Omental fat pad (tissue), 3 donors: ENCODE measurements at regions not wholly inside any gene's neighbourhood (a gene's known extent, or its start where the extent isn't known, plus 50 kb on each side); places are given as distances from the start of the nearest gene placed in this dataset.

Experiments used
- ATAC-seq: fragments of 150-250 bp; one replicate; pipeline ENCODE4 v1.9.1; 2016; ENCODE audit warnings: mild to moderate bottlenecking, moderate library complexity; ENCODE audit not compliant: low FRiP score
- DNase-seq: peaks from one replicate; pipeline ENCODE4 v3.0.0-alpha.2; 2019; ENCODE audit warnings: low spot score
- TF ChIP-seq, protein P1 (sequence below), 3 donors: fragments of 450-650 bp; IDR thresholded peaks; one replicate each; pipeline ENCODE4 v1.5.1; 2016 to 2017; ENCODE audit warnings: antibody characterized with exemption in 3 of 3, mild to moderate bottlenecking in 3 of 3, moderate library complexity in 2 of 3

DNA sequence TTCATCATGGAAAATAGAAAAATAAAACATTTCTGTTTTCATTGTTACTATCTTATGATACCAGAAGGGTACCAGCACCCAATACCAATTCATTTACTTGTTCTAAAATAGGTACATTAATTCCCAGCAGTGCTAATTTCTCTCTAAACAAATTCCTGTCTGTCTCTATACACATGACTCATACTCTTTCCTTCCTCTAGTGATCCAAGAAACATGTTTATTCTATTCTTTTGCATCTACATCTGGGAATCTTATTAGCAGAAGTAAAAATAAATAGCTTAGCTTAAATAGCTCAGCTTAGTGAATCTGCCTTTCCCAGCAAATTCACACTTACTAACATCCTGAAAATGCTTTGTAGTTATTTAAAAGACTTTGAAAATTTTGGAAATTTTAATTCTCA lies 84.5 kb upstream of the MAPRE2 start:
- ATAC-seq (no peak), DNase-seq (no peak)
- TF ChIP-seq, protein P1, sequence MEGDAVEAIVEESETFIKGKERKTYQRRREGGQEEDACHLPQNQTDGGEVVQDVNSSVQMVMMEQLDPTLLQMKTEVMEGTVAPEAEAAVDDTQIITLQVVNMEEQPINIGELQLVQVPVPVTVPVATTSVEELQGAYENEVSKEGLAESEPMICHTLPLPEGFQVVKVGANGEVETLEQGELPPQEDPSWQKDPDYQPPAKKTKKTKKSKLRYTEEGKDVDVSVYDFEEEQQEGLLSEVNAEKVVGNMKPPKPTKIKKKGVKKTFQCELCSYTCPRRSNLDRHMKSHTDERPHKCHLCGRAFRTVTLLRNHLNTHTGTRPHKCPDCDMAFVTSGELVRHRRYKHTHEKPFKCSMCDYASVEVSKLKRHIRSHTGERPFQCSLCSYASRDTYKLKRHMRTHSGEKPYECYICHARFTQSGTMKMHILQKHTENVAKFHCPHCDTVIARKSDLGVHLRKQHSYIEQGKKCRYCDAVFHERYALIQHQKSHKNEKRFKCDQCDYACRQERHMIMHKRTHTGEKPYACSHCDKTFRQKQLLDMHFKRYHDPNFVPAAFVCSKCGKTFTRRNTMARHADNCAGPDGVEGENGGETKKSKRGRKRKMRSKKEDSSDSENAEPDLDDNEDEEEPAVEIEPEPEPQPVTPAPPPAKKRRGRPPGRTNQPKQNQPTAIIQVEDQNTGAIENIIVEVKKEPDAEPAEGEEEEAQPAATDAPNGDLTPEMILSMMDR (IDR thresholded peaks at IDR 0.05) = no peak

DNA sequence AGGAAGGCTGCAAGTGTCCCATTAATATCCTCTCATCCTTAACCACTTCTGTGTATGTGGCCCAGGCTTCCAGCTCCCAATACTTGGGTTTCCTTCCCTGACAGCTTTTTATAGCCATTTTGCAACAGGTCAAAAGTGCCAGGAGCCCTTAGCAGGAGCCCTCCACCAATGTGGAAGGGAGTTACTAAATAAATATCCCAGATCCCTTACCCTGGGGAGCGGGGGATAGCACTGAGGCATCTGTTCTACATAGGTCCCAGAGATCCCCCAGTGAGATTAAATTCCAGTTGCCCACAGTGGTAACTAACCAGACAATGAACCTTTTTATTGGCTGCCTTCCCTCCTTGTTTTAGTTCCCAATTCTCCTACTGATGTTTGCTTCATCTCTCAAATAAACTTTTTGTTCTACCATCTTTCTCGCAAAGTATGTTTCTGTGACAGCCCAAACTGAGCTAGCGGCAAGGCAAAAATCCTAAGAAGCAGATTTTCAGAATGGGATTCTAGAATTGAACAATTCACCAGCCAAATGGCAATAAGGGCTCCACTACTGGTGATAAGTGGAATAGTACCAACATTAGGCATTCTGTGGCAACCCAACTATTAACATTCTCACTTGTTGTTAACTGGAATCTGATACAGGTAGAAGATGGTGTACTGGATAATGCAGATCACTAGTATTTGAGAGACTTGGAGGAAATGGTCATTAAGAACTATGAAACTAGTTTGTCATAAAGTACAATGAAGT lies 83.9 kb upstream of the MAPRE2 start:
- DNase-seq = no peak
- ATAC-seq = no peak

DNA sequence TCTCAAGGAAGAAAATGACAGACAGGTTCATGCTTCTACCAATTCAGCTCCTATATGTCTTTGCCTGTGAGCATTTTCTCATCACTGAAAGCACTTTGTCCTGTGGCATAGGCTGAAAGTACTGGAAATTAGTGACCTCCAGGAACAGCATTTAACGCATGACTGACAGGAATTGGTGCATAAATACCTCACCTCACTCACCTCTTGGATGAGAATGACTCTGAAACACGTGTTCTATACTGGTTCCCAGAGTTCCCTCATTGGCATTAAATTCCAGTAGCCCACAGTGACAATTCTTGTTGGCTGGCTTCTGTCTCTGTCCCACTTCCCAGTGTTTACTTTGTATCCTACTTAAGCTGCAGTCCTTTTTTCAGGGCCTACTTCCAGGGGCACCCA lies 83.4 kb upstream of the MAPRE2 start:
- TF ChIP-seq, protein P1 (IDR thresholded peaks at IDR 0.05) = no peak
- ATAC-seq = no peak
- no peak for DNase-seq

More for the DNA sequence above, 83.9 kb upstream of the MAPRE2 start:
- TF ChIP-seq, protein P1 (IDR thresholded peaks at IDR 0.05) = no peak

DNA sequence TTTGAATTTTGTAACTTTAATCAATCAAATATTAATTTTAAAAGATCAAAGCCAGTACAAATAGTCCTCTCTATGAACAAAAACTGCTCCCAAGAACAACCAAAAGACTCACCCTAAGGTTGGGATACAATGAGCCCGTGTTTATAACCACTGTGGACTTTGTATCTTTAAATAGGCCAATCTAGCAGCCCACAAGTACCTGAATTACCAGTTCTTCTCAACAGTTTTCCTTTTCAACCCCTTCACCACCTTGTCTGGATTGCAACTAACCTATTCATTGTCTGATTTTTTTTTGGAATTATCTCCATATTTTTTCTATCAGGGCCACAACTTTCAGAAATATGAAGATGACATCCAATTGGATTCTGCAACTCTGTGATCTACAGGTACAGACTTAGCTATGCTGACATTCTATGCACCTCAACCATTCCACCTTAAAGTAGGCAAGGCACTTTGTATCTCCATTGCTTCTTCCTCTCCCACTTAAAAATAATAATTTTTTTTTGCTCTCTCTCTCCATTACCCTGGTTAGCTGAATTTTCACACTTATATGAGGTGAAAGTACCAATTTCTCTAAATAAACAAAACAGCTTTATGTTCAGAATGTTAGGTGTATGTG lies 81.9 kb upstream of the MAPRE2 start:
- no peak for ATAC-seq

DNA sequence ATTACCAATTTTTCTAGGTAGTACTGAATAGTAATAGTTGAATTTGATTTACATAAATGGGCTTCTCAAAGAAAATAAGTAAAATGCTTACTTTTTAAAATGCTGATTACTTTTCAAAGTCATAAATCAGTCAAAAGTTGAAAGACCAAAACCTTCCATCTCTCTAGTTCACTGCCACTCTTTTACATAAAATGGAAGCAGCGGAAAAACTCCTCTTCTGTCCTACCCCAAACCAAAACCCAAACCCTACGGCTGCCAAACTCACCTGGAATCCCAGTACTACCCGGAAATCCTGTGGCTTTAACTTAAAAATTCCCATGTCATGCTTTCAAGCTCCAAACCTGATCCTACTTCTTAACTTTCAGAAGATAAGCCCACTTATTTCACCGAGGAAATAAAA lies 81.2 kb upstream of the MAPRE2 start:
- DNase-seq = no peak
- no peak for ATAC-seq
- TF ChIP-seq, protein P1 (IDR thresholded peaks at IDR 0.05) = no peak

More for the DNA sequence above, 81.9 kb upstream of the MAPRE2 start:
- no peak for DNase-seq
- TF ChIP-seq, protein P1 (IDR thresholded peaks at IDR 0.05) = no peak

DNA sequence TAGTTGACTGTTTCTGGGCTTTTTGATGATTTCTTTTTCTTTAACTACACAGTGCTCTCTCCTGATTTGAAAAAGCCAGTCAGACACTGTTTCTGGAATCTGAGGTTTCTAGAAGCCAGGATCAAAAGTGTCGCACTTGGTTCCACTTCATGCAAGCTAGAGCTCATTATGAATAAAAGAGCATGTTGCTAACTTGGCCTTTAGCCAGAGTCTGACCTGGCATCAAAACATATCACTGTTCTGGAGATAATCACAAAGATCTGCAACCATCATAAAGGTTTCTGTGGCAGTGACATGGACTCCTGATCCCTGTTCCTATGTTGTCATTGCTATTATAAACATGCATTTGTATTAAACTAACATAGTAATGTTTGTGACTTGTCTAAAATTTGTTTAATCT lies 76.1 kb upstream of the MAPRE2 start:
- TF ChIP-seq, protein P1 (IDR thresholded peaks at IDR 0.05) = no peak
- ATAC-seq = no peak
- no peak for DNase-seq

DNA sequence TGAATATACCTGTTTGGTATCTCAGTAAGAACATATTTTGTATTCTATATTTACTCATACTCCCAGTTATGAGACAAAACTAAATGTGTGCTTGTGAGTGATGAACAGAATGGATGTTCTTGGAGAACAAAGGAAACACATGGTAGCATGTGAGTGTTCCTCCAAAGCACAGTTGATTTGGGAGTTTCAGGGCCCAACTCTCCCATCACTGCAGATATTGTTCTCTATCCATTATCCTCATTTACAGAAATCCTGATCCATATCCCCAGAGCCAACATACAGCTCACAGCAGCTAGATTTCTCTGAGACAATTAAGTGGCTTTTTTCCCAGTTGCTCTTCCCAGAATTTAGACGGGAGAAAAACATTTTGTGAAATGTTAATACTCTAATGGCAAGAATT lies 75.6 kb upstream of the MAPRE2 start:
- ATAC-seq = no peak
- TF ChIP-seq, protein P1 (IDR thresholded peaks at IDR 0.05) = no peak
- no peak for DNase-seq
